Gastroesophageal sphincter (tissue), 2 donors: ENCODE measurements at regions not wholly inside any gene's neighbourhood (a gene's known extent, or its start where the extent isn't known, plus 50 kb on each side); places are given as distances from the start of the nearest gene placed in this dataset.

Experiments used
- POLR2A ChIP-seq, 2 donors: fragments of 450-650 bp; IDR thresholded peaks; one replicate each; pipeline ENCODE4 v1.6.1; 2017; ENCODE audit warnings: antibody characterized with exemption in 2 of 2, mild to moderate bottlenecking in 2 of 2, moderate library complexity in 1 of 2
- POLR2AphosphoS5 ChIP-seq: sonication (generic); formaldehyde crosslinking; IDR thresholded peaks from one replicate; pipeline ENCODE4 v1.6.1; 2017; ENCODE audit warnings: antibody characterized with exemption

DNA sequence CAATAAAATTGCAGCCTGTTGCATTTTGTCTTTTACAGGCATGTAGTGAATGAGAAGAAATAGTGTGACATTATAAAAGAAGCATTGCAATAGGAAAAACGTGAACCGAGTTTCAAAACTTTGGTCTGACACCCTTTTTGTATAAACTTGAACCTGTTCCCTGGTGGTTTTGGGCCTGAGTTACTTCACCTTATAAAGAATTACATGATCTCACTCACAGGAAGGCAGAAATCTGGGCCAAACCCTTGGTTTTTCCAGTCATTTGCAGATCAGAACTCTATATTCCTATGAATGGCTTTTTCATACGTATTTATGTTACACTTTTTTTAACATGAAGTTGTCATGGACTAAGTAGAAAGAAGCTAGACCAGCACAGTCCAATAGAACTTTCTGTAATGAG is 138.5 kb upstream of the FLRT2 start:
- TF ChIP-seq POLR2AphosphoS5 (no peak), POLR2A (IDR thresholded peaks at IDR 0.05) (no peak)
